Hepatocyte (in vitro differentiated cells): ENCODE measurements at regions not wholly inside any gene's neighbourhood (a gene's known extent, or its start where the extent isn't known, plus 50 kb on each side); places are given as distances from the start of the nearest gene placed in this dataset.

Experiments
- CTCF ChIP-seq: fragments of 200-600 bp; sonication (generic); IDR thresholded peaks from 2 replicates; pipeline ENCODE4 v1.5.1; 2016; ENCODE audit warnings: antibody characterized with exemption, mild to moderate bottlenecking; ENCODE audit not compliant: poor library complexity
- EZH2 ChIP-seq: fragments of 200-600 bp; sonication (generic); IDR thresholded peaks from 2 replicates; pipeline ENCODE4 v1.6.1; 2016; ENCODE audit warnings: antibody characterized with exemption, mild to moderate bottlenecking, borderline replicate concordance
- EZH2phosphoT487 ChIP-seq: fragments of 200-600 bp; sonication (generic); IDR thresholded peaks from one replicate; pipeline ENCODE4 v1.6.1; 2018; ENCODE audit warnings: antibody characterized with exemption, mild to moderate bottlenecking, low read depth, moderate library complexity; ENCODE audit not compliant: unreplicated experiment, severe bottlenecking

GRCh38 chr6:114690625-114691024 lies 347.8 kb upstream of the HS3ST5 start:
- TF ChIP-seq CTCF = no peak
- no peak for TF ChIP-seq EZH2phosphoT487
- no peak for TF ChIP-seq EZH2
